Smooth muscle cell (in vitro differentiated cells): ENCODE measurements at regions not wholly inside any gene's neighbourhood (a gene's known extent, or its start where the extent isn't known, plus 50 kb on each side); places are given as distances from the start of the nearest gene placed in this dataset.

Experiments
- DNase-seq: peaks from one replicate; lab custom pipeline; 2025; ENCODE audit not compliant: unreplicated experiment; lab: John Stamatoyannopoulos, UW
- H2AFZ ChIP-seq: fragments of 200-600 bp; sonication (generic); 2 replicates; pipeline ENCODE4 v1.6.0; 2016; ENCODE audit warnings: antibody characterized with exemption, low read depth, mild to moderate bottlenecking
- H3F3A ChIP-seq: fragments of 200-600 bp; sonication (generic); 2 replicates; pipeline ENCODE4 v1.6.0; 2017; ENCODE audit warnings: antibody characterized with exemption, low read depth
- H3K27ac ChIP-seq: fragments of 200-600 bp; sonication (generic); 2 replicates; pipeline ENCODE4 v1.5.1; 2016; ENCODE audit warnings: low read depth, mild to moderate bottlenecking
- H3K27me3 ChIP-seq: fragments of 200-600 bp; sonication (generic); 2 replicates; pipeline ENCODE4 v1.6.1; 2016; ENCODE audit warnings: low read depth, mild to moderate bottlenecking
- H3K36me3 ChIP-seq: fragments of 200-600 bp; sonication (generic); 2 replicates; pipeline ENCODE4 v1.5.1; 2016; ENCODE audit warnings: low read depth
- H3K4me1 ChIP-seq: fragments of 200-600 bp; sonication (generic); 2 replicates; pipeline ENCODE4 v1.5.1; 2016; ENCODE audit warnings: low read depth
- H3K4me2 ChIP-seq: fragments of 200-600 bp; sonication (generic); 2 replicates; pipeline ENCODE4 v1.6.0; 2016; ENCODE audit warnings: mild to moderate bottlenecking
- H3K4me3 ChIP-seq: fragments of 200-600 bp; sonication (generic); 2 replicates; pipeline ENCODE4 v1.5.1; 2016; ENCODE audit warnings: mild to moderate bottlenecking
- H3K79me2 ChIP-seq: fragments of 200-600 bp; sonication (generic); 2 replicates; pipeline ENCODE4 v1.6.0; 2016; ENCODE audit warnings: low read depth, mild to moderate bottlenecking
- H3K9ac ChIP-seq: fragments of 200-600 bp; sonication (generic); 2 replicates; pipeline ENCODE4 v1.6.0; 2016; ENCODE audit warnings: low read depth
- H3K9me3 ChIP-seq: fragments of 200-600 bp; sonication (generic); replicated peaks from 2 replicates; pipeline ENCODE4 v1.5.1; 2016; ENCODE audit warnings: low read depth
- H4K20me1 ChIP-seq: fragments of 200-600 bp; sonication (generic); 2 replicates; pipeline ENCODE4 v1.6.0; 2016; ENCODE audit warnings: low read depth
- WGBS: methylation state at CpG from one replicate; pipeline ENCODE4 v1.1.7; 2016; ENCODE audit warnings: low lambda C conversion rate; 5-methylcytosine and 5-hydroxymethylcytosine counted together
- TF ChIP-seq, protein P1 (sequence below): fragments of 200-600 bp; sonication (generic); IDR thresholded peaks from 2 replicates; pipeline ENCODE4 v1.5.1; 2017; ENCODE audit warnings: borderline replicate concordance, mild to moderate bottlenecking, antibody characterized with exemption; ENCODE audit not compliant: insufficient read depth, poor library complexity, severe bottlenecking

DNA sequence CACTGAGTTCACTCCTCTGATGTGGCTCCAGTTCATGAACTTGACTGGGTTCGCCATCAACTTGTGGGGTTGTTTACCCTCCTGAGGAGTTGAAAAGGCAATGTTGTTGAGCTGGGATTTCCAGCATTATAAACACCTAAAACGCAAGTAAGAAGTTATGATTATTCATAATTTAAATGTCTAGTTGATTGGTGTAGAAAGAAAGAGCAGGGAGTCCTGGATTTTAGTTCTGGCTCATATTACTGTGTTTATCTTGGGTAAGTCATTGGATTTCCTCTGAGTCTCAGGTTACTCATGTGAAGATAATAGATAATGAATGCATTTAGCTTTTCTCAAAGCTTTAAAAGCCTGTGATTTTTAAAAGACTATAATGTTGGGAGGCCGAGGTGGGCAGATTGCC lies 438.0 kb upstream of the CDH20 start:
- no peak overlapping the region for H3K4me2 ChIP-seq
- no peak overlapping the region for H2AFZ ChIP-seq
- H3K9ac ChIP-seq, result no peak overlapping the region
- no peaks in the 10 kb centered on the region for H3K79me2 ChIP-seq
- no peaks in the 10 kb centered on the region for H4K20me1 ChIP-seq
- no peaks in the 10 kb centered on the region for H3K4me1 ChIP-seq
- no peak overlapping the region for H3K27ac ChIP-seq
- 73% methylated on average over 3 of the region's 3 CpGs for WGBS
- H3F3A ChIP-seq, result no peaks in the 10 kb centered on the region
- no peaks in the 10 kb centered on the region for H3K27me3 ChIP-seq
- no peaks in the 10 kb centered on the region for H3K36me3 ChIP-seq
- TF ChIP-seq, protein P1, sequence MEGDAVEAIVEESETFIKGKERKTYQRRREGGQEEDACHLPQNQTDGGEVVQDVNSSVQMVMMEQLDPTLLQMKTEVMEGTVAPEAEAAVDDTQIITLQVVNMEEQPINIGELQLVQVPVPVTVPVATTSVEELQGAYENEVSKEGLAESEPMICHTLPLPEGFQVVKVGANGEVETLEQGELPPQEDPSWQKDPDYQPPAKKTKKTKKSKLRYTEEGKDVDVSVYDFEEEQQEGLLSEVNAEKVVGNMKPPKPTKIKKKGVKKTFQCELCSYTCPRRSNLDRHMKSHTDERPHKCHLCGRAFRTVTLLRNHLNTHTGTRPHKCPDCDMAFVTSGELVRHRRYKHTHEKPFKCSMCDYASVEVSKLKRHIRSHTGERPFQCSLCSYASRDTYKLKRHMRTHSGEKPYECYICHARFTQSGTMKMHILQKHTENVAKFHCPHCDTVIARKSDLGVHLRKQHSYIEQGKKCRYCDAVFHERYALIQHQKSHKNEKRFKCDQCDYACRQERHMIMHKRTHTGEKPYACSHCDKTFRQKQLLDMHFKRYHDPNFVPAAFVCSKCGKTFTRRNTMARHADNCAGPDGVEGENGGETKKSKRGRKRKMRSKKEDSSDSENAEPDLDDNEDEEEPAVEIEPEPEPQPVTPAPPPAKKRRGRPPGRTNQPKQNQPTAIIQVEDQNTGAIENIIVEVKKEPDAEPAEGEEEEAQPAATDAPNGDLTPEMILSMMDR, result no peak
- no peaks in the 10 kb centered on the region for H3K9me3 ChIP-seq
- H3K4me3 ChIP-seq, result no peak overlapping the region
- no peak for DNase-seq

DNA sequence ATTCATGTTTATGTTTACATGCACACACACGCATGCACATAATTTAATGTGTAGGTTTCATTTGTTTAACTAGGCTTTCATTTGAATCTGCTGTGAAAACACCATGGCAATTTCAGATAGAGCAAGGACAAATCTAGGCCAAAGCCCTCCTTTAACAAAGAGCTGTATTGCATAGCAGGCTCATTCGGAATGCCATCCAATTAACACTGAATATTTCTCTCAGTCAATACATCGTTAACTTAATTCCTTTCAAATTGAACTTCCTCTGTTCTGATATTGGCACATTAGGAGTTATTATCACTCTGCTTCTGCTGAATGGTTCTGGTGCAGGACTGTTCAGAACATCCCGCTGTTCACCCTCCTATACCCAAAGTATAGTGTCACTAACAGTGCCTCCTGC lies 435.1 kb upstream of the CDH20 start:
- Histone ChIP-seq H3F3A (no peaks in the 10 kb centered on the region), H3K27ac (no peak overlapping the region), H3K27me3 (no peaks in the 10 kb centered on the region), H3K4me2 (no peak overlapping the region), H3K79me2 (no peaks in the 10 kb centered on the region), H3K9ac (no peak overlapping the region), H3K9me3 (no peaks in the 10 kb centered on the region), H3K36me3 (no peaks in the 10 kb centered on the region), H2AFZ (no peak overlapping the region), H4K20me1 (no peaks in the 10 kb centered on the region), H3K4me3 (no peak overlapping the region), H3K4me1 (no peaks in the 10 kb centered on the region)
- TF ChIP-seq, protein P1, result no peak
- 84% methylated on average over 4 of the region's 4 CpGs for WGBS
- no peak for DNase-seq

DNA sequence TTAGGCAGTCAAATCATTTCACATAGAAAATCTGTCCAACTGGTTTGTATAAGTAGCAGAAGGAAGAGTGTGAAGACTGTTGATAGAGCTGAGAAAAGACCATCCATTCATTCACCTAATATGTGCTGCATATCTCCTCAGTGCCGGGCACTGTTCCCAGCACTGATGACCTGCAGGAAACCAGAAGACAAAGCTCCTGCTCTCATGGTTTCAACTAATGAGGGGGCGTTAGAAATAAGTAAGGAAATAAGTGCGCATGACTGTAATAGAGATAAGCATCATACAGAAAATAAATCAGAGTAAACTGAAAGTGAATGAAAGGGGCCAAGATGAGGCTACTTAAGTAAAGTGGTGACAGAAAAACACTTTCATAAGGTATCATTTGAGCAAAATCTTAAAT lies 427.5 kb upstream of the CDH20 start:
- H3K79me2 ChIP-seq, result no peaks in the 10 kb centered on the region
- no peak overlapping the region for H3K4me2 ChIP-seq
- no peaks in the 10 kb centered on the region for H3K27me3 ChIP-seq
- WGBS, result 82% methylated on average over 3 of the region's 3 CpGs
- H3K36me3 ChIP-seq, result no peaks in the 10 kb centered on the region
- no peaks in the 10 kb centered on the region for H3K4me1 ChIP-seq
- H3K4me3 ChIP-seq, result no peak overlapping the region
- H3K9me3 ChIP-seq, result no peaks in the 10 kb centered on the region
- H3K27ac ChIP-seq, result no peak overlapping the region
- no peaks in the 10 kb centered on the region for H3F3A ChIP-seq
- no peaks in the 10 kb centered on the region for H4K20me1 ChIP-seq
- TF ChIP-seq, protein P1, result no peak
- DNase-seq, result no peak
- H2AFZ ChIP-seq, result no peak overlapping the region
- H3K9ac ChIP-seq, result no peak overlapping the region

DNA sequence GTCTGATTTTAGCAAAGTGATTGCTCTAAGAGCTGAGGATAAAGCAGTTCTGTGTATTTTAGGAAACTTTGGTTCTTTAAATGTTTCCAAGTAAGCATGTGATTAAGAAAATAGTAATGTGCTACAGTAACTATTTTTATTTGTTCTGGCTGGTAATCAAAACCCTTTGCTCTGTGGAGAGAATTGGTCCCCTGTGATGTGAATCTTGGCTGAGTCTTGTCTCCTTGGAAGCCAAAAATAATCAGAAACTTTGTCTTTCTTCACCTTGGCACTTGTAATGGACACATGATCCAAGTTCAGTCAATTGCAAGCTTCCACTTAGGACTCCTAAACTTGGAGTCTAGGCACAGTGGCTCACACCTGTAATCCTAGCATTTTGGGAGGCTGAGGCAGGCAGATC lies 422.7 kb upstream of the CDH20 start:
- no peak overlapping the region for H3K27ac ChIP-seq
- TF ChIP-seq, protein P1, result no peak
- H3F3A ChIP-seq, result no peaks in the 10 kb centered on the region
- no peaks in the 10 kb centered on the region for H3K4me1 ChIP-seq
- no peak for DNase-seq
- H3K27me3 ChIP-seq, result no peaks in the 10 kb centered on the region
- H3K4me3 ChIP-seq, result no peak overlapping the region
- H3K79me2 ChIP-seq, result no peaks in the 10 kb centered on the region
- no peak overlapping the region for H2AFZ ChIP-seq
- H3K4me2 ChIP-seq, result no peak overlapping the region
- no peaks in the 10 kb centered on the region for H4K20me1 ChIP-seq
- no peak overlapping the region for H3K9ac ChIP-seq
- H3K9me3 ChIP-seq, result no peaks in the 10 kb centered on the region
- H3K36me3 ChIP-seq, result no peaks in the 10 kb centered on the region
